Heart left ventricle (tissue), 16 donors: ENCODE measurements at regions not wholly inside any gene's neighbourhood (a gene's known extent, or its start where the extent isn't known, plus 50 kb on each side); places are given as distances from the start of the nearest gene placed in this dataset.

Experiments
- ATAC-seq, 4 donors: fragments of 200-7000 bp; cut with Tn5 transposase; one replicate each; pipeline ENCODE4 v1.9.1; 2020 to 2022; ENCODE audit warnings: moderate library complexity in 4 of 4, mild to moderate bottlenecking in 3 of 4, moderate number of reproducible peaks in 1 of 4
- DNase-seq, 5 donors: peaks; one replicate each; pipeline ENCODE4 v3.0.0-alpha.2; 2020
- H3K27ac ChIP-seq, 12 donors: fragments of 200-600 bp; sonication (generic) in 4 of 12; one replicate each; pipeline versions ENCODE4 v1.5.0 to v1.8.0; 2016 to 2022; ENCODE audit warnings: mild to moderate bottlenecking in 2 of 12
- H3K27me3 ChIP-seq, 9 donors: fragments of 200-600 bp; sonication (generic) in 2 of 9; one replicate each; pipeline versions ENCODE4 v1.5.1 to v1.8.0; 2016 to 2022; ENCODE audit warnings: mild to moderate bottlenecking in 3 of 9
- H3K36me3 ChIP-seq, 9 donors: fragments of 200-600 bp; sonication (generic) in 2 of 9; one replicate each; pipeline versions ENCODE4 v1.5.0 to v1.8.0; 2018 to 2022; ENCODE audit warnings: mild to moderate bottlenecking in 2 of 9
- H3K4me1 ChIP-seq, 12 donors: fragments of 200-600 bp; sonication (generic) in 4 of 12; one replicate each; pipeline versions ENCODE4 v1.5.0 to v1.8.0; 2016 to 2022; ENCODE audit warnings: mild to moderate bottlenecking in 3 of 12
- H3K4me3 ChIP-seq, 12 donors: fragments of 200-600 bp; sonication (generic) in 4 of 12; one replicate each; pipeline versions ENCODE4 v1.5.0 to v1.8.0; 2017 to 2022; ENCODE audit warnings: mild to moderate bottlenecking in 9 of 12, moderate library complexity in 4 of 12
- H3K9me3 ChIP-seq, 12 donors: fragments of 200-600 bp; sonication (generic) in 4 of 12; one replicate each; pipeline versions ENCODE4 v1.5.0 to v1.8.0; 2016 to 2022; ENCODE audit warnings: mild to moderate bottlenecking in 1 of 12
- CTCF ChIP-seq, 12 donors: fragments of 200-600 bp; sonication (generic) in 4 of 12; IDR thresholded peaks; one replicate each; pipeline versions ENCODE4 v1.5.0 to v1.8.0; 2018 to 2022; ENCODE audit warnings: antibody characterized with exemption in 12 of 12, mild to moderate bottlenecking in 5 of 12
- POLR2A ChIP-seq, 2 donors: fragments of 450-650 bp; IDR thresholded peaks; one replicate each; pipeline ENCODE4 v1.6.1; 2017; ENCODE audit warnings: antibody characterized with exemption in 2 of 2, mild to moderate bottlenecking in 2 of 2, moderate library complexity in 2 of 2
- WGBS, 4 donors: extraction: QIAGEN DNeasy Blood & Tissue Kit in 2 of 4; methylation state at CpG; one replicate each; pipeline versions ENCODE4 v1.1.5 to v1.1.7; 2013 to 2018; 5-methylcytosine and 5-hydroxymethylcytosine counted together
- intact Hi-C, 10 donors: fragments of 100-400 bp; cut with DNase I; formaldehyde crosslinking; loops; one replicate each; pipeline versions ENCODE4 v1.11.1 to v1.14.2; 2022
- donor health status: ischemic (EF 13 %, LVEDD 7.1; RV severe dilation, severe dysfunction).
- donor health status: healthy with polysubstance abuse.
- donor health status: DM: no; HTN: yes; CAD: no.
- donor health status: DM: no; HTN: no; CAD: no.
- donor health status: ischemic (EF 25% LVEDD 6.9; RV normal size, moderate dysfunction).
- donor health status: ischemic (EF 25% LVEDD 5.7; RV mildly dilated, moderate dysfunction).
- donor health status: healthy.
- donor health status: DM: yes; HTN: yes; CAD: no.
- donor health status: ischemic (EF 35%, LVEDD 5.7; RV mildly dilated, moderate dysfunction).
- donor health status: nonischemic (EF 11% LVEDD 7.7; RV severe dilation, severe dysfunction).
- donor health status: DM: yes; HTN: yes; CAD: no.
- donor health status: PGD.
- donor health status: ischemic (EF 29% LVEDD 5.4; RV normal size, mild dysfunction).
- donor health status: nonischemic (EF 23%, LVEDD 6.1; RV moderate dilation, normal function).

GRCh38 chr12:17372508-17372907, 717.5 kb downstream of the RERGL start:
- ATAC-seq (no peak), DNase-seq (no peak)
- intact Hi-C loops = no loop called here
- H3K27ac ChIP-seq = no peak overlapping the region
- WGBS, 4 donors = 18 to 50% (median 35%) methylated on average over 1 of the region's 1 CpG
- no peaks in the 10 kb centered on the region for H3K36me3 ChIP-seq
- H3K9me3 ChIP-seq = peaks cover 0 to under 1% (median 0%) of the 10 kb centered on the region in 12 donors
- H3K4me3 ChIP-seq = no peak overlapping the region
- no peaks in the 10 kb centered on the region for H3K27me3 ChIP-seq
- H3K4me1 ChIP-seq = no peaks in the 10 kb centered on the region
- no peak for TF ChIP-seq CTCF (IDR thresholded peaks at IDR 0.05)
- no peak for TF ChIP-seq POLR2A (IDR thresholded peaks at IDR 0.05)

- TF ChIP-seq CTCF (IDR thresholded peaks at IDR 0.05) (no peak), POLR2A (IDR thresholded peaks at IDR 0.05) (no peak)
- intact Hi-C loops = no loop called here
- ATAC-seq (no peak), DNase-seq (no peak)
- Histone ChIP-seq H3K27me3 (no peaks in the 10 kb centered on the region), H3K4me3 (no peak overlapping the region), H3K36me3 (no peaks in the 10 kb centered on the region), H3K4me1 (no peaks in the 10 kb centered on the region), H3K9me3 (peaks cover 0 to 4% (median 0%) of the 10 kb centered on the region in 12 donors), H3K27ac (no peak overlapping the region)
- WGBS, 4 donors = 52 to 62% (median 52%) methylated on average over 5 of the region's 5 CpGs
Measured at GRCh38 chr12:17371491-17372215, 718.3 kb downstream of the RERGL start.

DNA sequence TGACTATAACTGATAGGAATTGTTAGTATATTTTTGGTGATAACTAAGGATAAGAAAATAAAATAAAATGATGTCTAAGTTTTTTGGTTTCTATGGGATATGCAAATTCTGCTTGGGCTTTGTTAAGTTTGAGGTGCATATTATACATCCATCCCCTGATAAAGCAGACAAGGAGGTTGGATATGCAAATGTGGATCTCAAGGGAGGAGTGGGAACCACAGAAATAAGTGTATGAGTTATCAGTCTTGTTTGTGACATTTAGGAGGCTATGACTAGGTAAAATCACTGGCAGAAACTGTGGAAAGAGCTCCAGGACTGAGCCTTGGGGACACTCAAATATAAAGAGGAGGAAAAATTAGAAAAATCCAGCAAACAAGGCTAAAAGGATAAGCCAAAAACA, 719.4 kb downstream of the RERGL start:
- no peaks in the 10 kb centered on the region for H3K4me1 ChIP-seq
- no peak overlapping the region for H3K4me3 ChIP-seq
- ATAC-seq (no peak), DNase-seq (no peak)
- H3K27ac ChIP-seq = no peak overlapping the region
- peaks cover 0 to 4% (median 0%) of the 10 kb centered on the region in 12 donors for H3K9me3 ChIP-seq
- intact Hi-C loops = no loop called here
- no peaks in the 10 kb centered on the region for H3K36me3 ChIP-seq
- H3K27me3 ChIP-seq = no peaks in the 10 kb centered on the region
- TF ChIP-seq CTCF (IDR thresholded peaks at IDR 0.05) = no peak
- no peak for TF ChIP-seq POLR2A (IDR thresholded peaks at IDR 0.05)

GRCh38 chr12:17369556-17369955, 720.4 kb downstream of the RERGL start:
- H3K27me3 ChIP-seq = no peaks in the 10 kb centered on the region
- H3K36me3 ChIP-seq = no peaks in the 10 kb centered on the region
- WGBS, 4 donors = 53 to 71% (median 67%) methylated on average over 1 of the region's 1 CpG
- no peak overlapping the region for H3K4me3 ChIP-seq
- ATAC-seq = no peak
- peaks cover 0 to 4% (median 0%) of the 10 kb centered on the region in 12 donors for H3K9me3 ChIP-seq
- TF ChIP-seq POLR2A (IDR thresholded peaks at IDR 0.05) (no peak), CTCF (IDR thresholded peaks at IDR 0.05) (no peak)
- H3K27ac ChIP-seq = no peak overlapping the region
- DNase-seq = no peak
- intact Hi-C loops = no loop called here
- H3K4me1 ChIP-seq = no peaks in the 10 kb centered on the region
